Neural progenitor cell (in vitro differentiated cells): ENCODE measurements at regions not wholly inside any gene's neighbourhood (a gene's known extent, or its start where the extent isn't known, plus 50 kb on each side); places are given as distances from the start of the nearest gene placed in this dataset.

Experiments
- EZH2 ChIP-seq: fragments of 200-600 bp; sonication (generic); IDR thresholded peaks from 2 replicates; pipeline ENCODE4 v1.6.1; 2017; ENCODE audit warnings: antibody characterized with exemption, mild to moderate bottlenecking, moderate library complexity
- TF ChIP-seq, protein P1 (sequence below): fragments of 200-600 bp; sonication (generic); IDR thresholded peaks from 2 replicates; pipeline ENCODE4 v1.5.1; 2017; ENCODE audit warnings: antibody characterized with exemption, mild to moderate bottlenecking

DNA sequence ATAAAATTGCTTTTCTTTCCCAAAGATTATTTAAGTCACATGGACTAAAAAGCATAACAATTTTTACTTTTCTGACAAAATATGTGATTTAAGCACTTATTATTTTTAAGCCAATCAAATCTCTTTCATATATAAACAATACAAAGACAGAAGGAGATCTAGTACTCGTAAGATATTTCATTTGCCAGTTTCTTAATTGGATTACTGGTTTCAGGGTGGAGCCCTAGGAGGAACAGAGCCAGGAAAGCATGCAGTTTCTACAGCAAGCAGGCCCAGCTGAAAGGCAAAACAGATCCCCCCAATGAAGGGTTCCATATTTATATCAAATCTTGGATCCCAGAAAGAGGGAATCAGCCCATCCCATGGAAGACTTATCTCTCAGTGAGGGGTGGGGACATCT, 177.0 kb downstream of the KIF18A start:
- TF ChIP-seq, protein P1, sequence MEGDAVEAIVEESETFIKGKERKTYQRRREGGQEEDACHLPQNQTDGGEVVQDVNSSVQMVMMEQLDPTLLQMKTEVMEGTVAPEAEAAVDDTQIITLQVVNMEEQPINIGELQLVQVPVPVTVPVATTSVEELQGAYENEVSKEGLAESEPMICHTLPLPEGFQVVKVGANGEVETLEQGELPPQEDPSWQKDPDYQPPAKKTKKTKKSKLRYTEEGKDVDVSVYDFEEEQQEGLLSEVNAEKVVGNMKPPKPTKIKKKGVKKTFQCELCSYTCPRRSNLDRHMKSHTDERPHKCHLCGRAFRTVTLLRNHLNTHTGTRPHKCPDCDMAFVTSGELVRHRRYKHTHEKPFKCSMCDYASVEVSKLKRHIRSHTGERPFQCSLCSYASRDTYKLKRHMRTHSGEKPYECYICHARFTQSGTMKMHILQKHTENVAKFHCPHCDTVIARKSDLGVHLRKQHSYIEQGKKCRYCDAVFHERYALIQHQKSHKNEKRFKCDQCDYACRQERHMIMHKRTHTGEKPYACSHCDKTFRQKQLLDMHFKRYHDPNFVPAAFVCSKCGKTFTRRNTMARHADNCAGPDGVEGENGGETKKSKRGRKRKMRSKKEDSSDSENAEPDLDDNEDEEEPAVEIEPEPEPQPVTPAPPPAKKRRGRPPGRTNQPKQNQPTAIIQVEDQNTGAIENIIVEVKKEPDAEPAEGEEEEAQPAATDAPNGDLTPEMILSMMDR: no peak
- TF ChIP-seq EZH2: no peak
